ENCODE measurements at regions not wholly inside any gene's neighbourhood (a gene's known extent, or its start where the extent isn't known, plus 50 kb on each side); places are given as distances from the start of the nearest gene placed in this dataset.

- no peak for TF ChIP-seq EZH2 (IDR thresholded peaks at IDR 0.05; ENCODE audit: low read depth, low read length, severe bottlenecking)
- TF ChIP-seq, protein P1, sequence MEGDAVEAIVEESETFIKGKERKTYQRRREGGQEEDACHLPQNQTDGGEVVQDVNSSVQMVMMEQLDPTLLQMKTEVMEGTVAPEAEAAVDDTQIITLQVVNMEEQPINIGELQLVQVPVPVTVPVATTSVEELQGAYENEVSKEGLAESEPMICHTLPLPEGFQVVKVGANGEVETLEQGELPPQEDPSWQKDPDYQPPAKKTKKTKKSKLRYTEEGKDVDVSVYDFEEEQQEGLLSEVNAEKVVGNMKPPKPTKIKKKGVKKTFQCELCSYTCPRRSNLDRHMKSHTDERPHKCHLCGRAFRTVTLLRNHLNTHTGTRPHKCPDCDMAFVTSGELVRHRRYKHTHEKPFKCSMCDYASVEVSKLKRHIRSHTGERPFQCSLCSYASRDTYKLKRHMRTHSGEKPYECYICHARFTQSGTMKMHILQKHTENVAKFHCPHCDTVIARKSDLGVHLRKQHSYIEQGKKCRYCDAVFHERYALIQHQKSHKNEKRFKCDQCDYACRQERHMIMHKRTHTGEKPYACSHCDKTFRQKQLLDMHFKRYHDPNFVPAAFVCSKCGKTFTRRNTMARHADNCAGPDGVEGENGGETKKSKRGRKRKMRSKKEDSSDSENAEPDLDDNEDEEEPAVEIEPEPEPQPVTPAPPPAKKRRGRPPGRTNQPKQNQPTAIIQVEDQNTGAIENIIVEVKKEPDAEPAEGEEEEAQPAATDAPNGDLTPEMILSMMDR (IDR thresholded peaks at IDR 0.05; ENCODE audit: control extremely low read depth in 1 of 3, insufficient read depth in 1 of 3, low read depth in 1 of 3, low read length in 3 of 3), result no peak
- TF ChIP-seq TAF1 (IDR thresholded peaks at IDR 0.05; ENCODE audit: low read depth, low read length), result no peak
- TF ChIP-seq EGR1 (IDR thresholded peaks at IDR 0.05; ENCODE audit: borderline replicate concordance, low read depth, low read length), result no peak
- no peak for TF ChIP-seq EP300 (IDR thresholded peaks at IDR 0.05; ENCODE audit: borderline replicate concordance in 1 of 2, low read depth in 2 of 2, low read length in 2 of 2)
- no peak for TF ChIP-seq E2F6 (IDR thresholded peaks at IDR 0.05)
- TF ChIP-seq, protein P2, sequence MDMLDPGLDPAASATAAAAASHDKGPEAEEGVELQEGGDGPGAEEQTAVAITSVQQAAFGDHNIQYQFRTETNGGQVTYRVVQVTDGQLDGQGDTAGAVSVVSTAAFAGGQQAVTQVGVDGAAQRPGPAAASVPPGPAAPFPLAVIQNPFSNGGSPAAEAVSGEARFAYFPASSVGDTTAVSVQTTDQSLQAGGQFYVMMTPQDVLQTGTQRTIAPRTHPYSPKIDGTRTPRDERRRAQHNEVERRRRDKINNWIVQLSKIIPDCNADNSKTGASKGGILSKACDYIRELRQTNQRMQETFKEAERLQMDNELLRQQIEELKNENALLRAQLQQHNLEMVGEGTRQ (IDR thresholded peaks at IDR 0.05; ENCODE audit: low read length), result no peak
- no peak for TF ChIP-seq ZNF274 (IDR thresholded peaks at IDR 0.05; ENCODE audit: borderline replicate concordance, extremely low read depth, low read length)
- no peak for TF ChIP-seq YY1 (IDR thresholded peaks at IDR 0.05; ENCODE audit: low read depth, low read length)
- TF ChIP-seq POLR2A (IDR thresholded peaks at IDR 0.05; ENCODE audit: control extremely low read depth in 1 of 2, low read depth in 2 of 2, low read length in 2 of 2), result no peak
- no peak for TF ChIP-seq SP1 (IDR thresholded peaks at IDR 0.05; ENCODE audit: low read depth, low read length)
- TF ChIP-seq TCF12 (IDR thresholded peaks at IDR 0.05; ENCODE audit: low read depth, low read length), result no peak
- TF ChIP-seq SIN3A (conservative IDR thresholded peaks at IDR 0.05 in 1 of 2, IDR thresholded peaks at IDR 0.05 in 1 of 2; ENCODE audit: low read depth in 1 of 2, low read length in 2 of 2), result no peak
- no peak for TF ChIP-seq ATF2 (IDR thresholded peaks at IDR 0.05; ENCODE audit: low read length)
Measured at GRCh38 chr7:65219623-65220022, 154.0 kb upstream of the ZNF92 start.
